ENCODE measurements at regions not wholly inside any gene's neighbourhood (a gene's known extent, or its start where the extent isn't known, plus 50 kb on each side); places are given as distances from the start of the nearest gene placed in this dataset.

- no peak for TF ChIP-seq CTCF (IDR thresholded peaks at IDR 0.05; ENCODE audit: control insufficient read depth, extremely low read depth, insufficient read depth)
- no peak for DNase-seq (ENCODE audit: low read depth)
- no peak overlapping the region for H3K4me3 ChIP-seq (ENCODE audit: low read depth, low read length)
Measured at GRCh38 chr11:64484191-64485022, 71.3 kb upstream of the SLC22A11 start.

- TF ChIP-seq CTCF (IDR thresholded peaks at IDR 0.05; ENCODE audit: control insufficient read depth, extremely low read depth, insufficient read depth): no peak
- DNase-seq (ENCODE audit: low read depth): no peak
- H3K4me3 ChIP-seq (ENCODE audit: low read depth, low read length): no peak overlapping the region
Measured at GRCh38 chr11:64485074-64485473, 70.7 kb upstream of the SLC22A11 start.

- H3K4me3 ChIP-seq (ENCODE audit: low read depth, low read length): no peak overlapping the region
- peak; percentile 91 for TF ChIP-seq CTCF (IDR thresholded peaks at IDR 0.05; ENCODE audit: control insufficient read depth, extremely low read depth, insufficient read depth)
- no peak for DNase-seq (ENCODE audit: low read depth)
Measured at GRCh38 chr11:64489831-64490441, 65.8 kb upstream of the SLC22A11 start.

GRCh38 chr11:64490562-64491216 lies 65.1 kb upstream of the SLC22A11 start:
- TF ChIP-seq CTCF (IDR thresholded peaks at IDR 0.05; ENCODE audit: control insufficient read depth, extremely low read depth, insufficient read depth): no peak
- DNase-seq (ENCODE audit: low read depth): no peak
- no peak overlapping the region for H3K4me3 ChIP-seq (ENCODE audit: low read depth, low read length)

- no peak for DNase-seq (ENCODE audit: low read depth)
- no peak for TF ChIP-seq CTCF (IDR thresholded peaks at IDR 0.05; ENCODE audit: control insufficient read depth, extremely low read depth, insufficient read depth)
- no peak overlapping the region for H3K4me3 ChIP-seq (ENCODE audit: low read depth, low read length)
Measured at GRCh38 chr11:64492561-64492960, 63.2 kb upstream of the SLC22A11 start.

GRCh38 chr11:64498136-64498535 lies 57.6 kb upstream of the SLC22A11 start:
- no peak for TF ChIP-seq CTCF (IDR thresholded peaks at IDR 0.05; ENCODE audit: control insufficient read depth, extremely low read depth, insufficient read depth)
- DNase-seq (ENCODE audit: low read depth): no peak
- no peak overlapping the region for H3K4me3 ChIP-seq (ENCODE audit: low read depth, low read length)

All from LNCaP clone FGC (cell line).